ENCODE measurements at regions not wholly inside any gene's neighbourhood (a gene's known extent, or its start where the extent isn't known, plus 50 kb on each side); places are given as distances from the start of the nearest gene placed in this dataset.

DNA sequence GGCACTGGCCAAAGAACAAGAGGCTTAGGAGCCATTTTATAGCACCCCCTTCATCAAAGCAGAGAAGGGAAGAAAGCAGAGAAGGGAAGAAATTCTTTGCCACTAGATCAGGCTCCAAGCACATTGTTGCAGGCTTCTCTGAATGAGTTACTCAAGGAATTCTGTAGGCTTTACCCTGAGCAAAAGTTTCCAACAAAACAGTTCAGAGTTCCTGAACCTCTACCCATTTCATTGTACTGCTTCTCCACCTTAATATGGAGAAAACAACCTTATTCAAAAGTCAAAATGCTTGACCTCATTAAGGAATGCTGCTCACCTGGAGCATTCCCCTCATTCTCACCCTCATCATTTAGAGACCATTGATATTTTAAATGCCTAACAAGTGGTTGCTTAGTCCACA lies 115.5 kb upstream of the LOC128125822 start:
- H3K27ac ChIP-seq = peak overlapping the region; percentile 90

DNA sequence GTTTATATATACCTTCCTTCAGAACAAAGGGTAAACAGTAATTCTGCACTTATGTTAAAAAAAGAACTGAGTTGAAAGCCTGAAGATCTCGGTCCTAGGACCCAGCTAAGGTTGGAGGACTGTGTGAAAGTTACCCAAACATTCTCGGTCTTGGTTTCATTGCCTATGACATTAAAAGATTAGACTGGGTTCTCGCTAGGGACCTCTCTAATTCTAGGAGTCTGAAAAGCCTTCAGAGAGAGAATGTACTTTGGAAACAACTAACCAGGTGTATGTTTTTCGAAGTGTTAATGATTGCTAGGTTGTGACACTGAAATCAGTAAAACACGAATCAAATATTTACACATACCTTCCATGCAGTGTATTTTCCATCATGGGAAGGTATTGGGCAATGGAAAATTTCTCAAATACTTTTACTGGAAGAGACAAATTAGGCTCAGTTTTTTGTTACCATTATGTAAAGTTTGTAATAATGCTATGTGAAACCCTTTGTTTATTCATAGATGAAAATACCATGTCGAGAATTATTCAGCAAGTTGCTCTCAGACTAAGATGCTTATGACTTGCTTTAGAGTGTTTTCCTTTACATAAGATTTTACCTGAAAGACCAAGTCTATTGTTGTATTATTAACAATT lies 113.7 kb upstream of the LOC128125822 start:
- no peaks in the 10 kb centered on the region for H3K4me1 ChIP-seq (ENCODE audit: insufficient read depth)
- TF ChIP-seq EZH2 (IDR thresholded peaks at IDR 0.05; ENCODE audit: borderline replicate concordance) (no peak), EZH2phosphoT487 (IDR thresholded peaks at IDR 0.05; ENCODE audit: low read depth, severe bottlenecking, unreplicated experiment) (no peak)
- TF ChIP-seq, protein P1, sequence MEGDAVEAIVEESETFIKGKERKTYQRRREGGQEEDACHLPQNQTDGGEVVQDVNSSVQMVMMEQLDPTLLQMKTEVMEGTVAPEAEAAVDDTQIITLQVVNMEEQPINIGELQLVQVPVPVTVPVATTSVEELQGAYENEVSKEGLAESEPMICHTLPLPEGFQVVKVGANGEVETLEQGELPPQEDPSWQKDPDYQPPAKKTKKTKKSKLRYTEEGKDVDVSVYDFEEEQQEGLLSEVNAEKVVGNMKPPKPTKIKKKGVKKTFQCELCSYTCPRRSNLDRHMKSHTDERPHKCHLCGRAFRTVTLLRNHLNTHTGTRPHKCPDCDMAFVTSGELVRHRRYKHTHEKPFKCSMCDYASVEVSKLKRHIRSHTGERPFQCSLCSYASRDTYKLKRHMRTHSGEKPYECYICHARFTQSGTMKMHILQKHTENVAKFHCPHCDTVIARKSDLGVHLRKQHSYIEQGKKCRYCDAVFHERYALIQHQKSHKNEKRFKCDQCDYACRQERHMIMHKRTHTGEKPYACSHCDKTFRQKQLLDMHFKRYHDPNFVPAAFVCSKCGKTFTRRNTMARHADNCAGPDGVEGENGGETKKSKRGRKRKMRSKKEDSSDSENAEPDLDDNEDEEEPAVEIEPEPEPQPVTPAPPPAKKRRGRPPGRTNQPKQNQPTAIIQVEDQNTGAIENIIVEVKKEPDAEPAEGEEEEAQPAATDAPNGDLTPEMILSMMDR (IDR thresholded peaks at IDR 0.05; ENCODE audit: poor library complexity) = no peak
- H3K79me2 ChIP-seq = no peaks in the 10 kb centered on the region
- no peaks in the 10 kb centered on the region for H3K9me2 ChIP-seq (replicated peaks; ENCODE audit: insufficient read depth)
- no peaks in the 10 kb centered on the region for H4K20me1 ChIP-seq (ENCODE audit: insufficient read depth, poor library complexity, severe bottlenecking)
- H3K27me3 ChIP-seq = no peaks in the 10 kb centered on the region
- DNase-seq (ENCODE audit: low spot score) = peak; percentile 53
- no peak overlapping the region for H2AFZ ChIP-seq
- no peaks in the 10 kb centered on the region for H3K36me3 ChIP-seq (replicated peaks; ENCODE audit: insufficient read depth, low read depth)
- H3K9me3 ChIP-seq (ENCODE audit: low read depth) = no peaks in the 10 kb centered on the region
- H3K27ac ChIP-seq = peak overlapping the region; percentile 90
- H3K4me2 ChIP-seq = peak overlapping the region; percentile 34
- no peak overlapping the region for H3K4me3 ChIP-seq
- 60% methylated on average over 6 of the region's 6 CpGs for WGBS (ENCODE audit: low lambda C conversion rate, missing lambda C conversion rate)

More for the DNA sequence above, 115.5 kb upstream of the LOC128125822 start:
- H3K4me3 ChIP-seq = no peak overlapping the region
- H3K79me2 ChIP-seq = no peaks in the 10 kb centered on the region
- H3K9me3 ChIP-seq (ENCODE audit: low read depth) = no peaks in the 10 kb centered on the region
- H3K27me3 ChIP-seq = no peaks in the 10 kb centered on the region
- no peaks in the 10 kb centered on the region for H3K4me1 ChIP-seq (ENCODE audit: insufficient read depth)
- H3K36me3 ChIP-seq (replicated peaks; ENCODE audit: insufficient read depth, low read depth) = no peaks in the 10 kb centered on the region
- TF ChIP-seq EZH2phosphoT487 (IDR thresholded peaks at IDR 0.05; ENCODE audit: low read depth, severe bottlenecking, unreplicated experiment) = no peak
- no peak for TF ChIP-seq EZH2 (IDR thresholded peaks at IDR 0.05; ENCODE audit: borderline replicate concordance)
- TF ChIP-seq, protein P1 (IDR thresholded peaks at IDR 0.05; ENCODE audit: poor library complexity) = no peak
- no peak for DNase-seq (ENCODE audit: low spot score)
- no peak overlapping the region for H3K4me2 ChIP-seq
- H2AFZ ChIP-seq = no peak overlapping the region
- H3K9me2 ChIP-seq (replicated peaks; ENCODE audit: insufficient read depth) = no peaks in the 10 kb centered on the region
- H4K20me1 ChIP-seq (ENCODE audit: insufficient read depth, poor library complexity, severe bottlenecking) = no peaks in the 10 kb centered on the region

DNA sequence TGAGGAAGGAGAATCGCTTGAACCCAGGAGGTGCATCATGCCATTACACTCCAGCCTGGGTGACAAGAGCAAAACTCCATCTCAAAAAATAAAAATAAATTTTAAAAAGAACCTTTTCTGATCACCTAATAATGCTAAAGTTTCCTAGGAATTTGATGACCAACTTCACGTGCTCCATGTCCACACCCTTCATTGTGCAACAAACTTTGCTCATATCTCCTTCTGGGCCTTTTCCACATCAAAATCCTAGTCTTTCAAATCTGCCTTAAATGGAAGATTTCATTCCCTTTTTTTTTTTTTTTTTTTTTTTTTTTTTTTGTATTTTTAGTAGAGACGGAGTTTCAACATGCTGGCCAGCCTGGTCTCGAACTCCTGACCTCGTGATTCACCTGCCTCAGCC lies 112.5 kb upstream of the LOC128125822 start:
- no peak for DNase-seq (ENCODE audit: low spot score)
- H3K27ac ChIP-seq = peak overlapping the region; percentile 83
- no peaks in the 10 kb centered on the region for H4K20me1 ChIP-seq (ENCODE audit: insufficient read depth, poor library complexity, severe bottlenecking)
- H3K4me1 ChIP-seq (ENCODE audit: insufficient read depth) = no peaks in the 10 kb centered on the region
- H3K27me3 ChIP-seq = no peaks in the 10 kb centered on the region
- no peaks in the 10 kb centered on the region for H3K36me3 ChIP-seq (replicated peaks; ENCODE audit: insufficient read depth, low read depth)
- no peak overlapping the region for H3K4me2 ChIP-seq
- TF ChIP-seq EZH2 (IDR thresholded peaks at IDR 0.05; ENCODE audit: borderline replicate concordance) (no peak), EZH2phosphoT487 (IDR thresholded peaks at IDR 0.05; ENCODE audit: low read depth, severe bottlenecking, unreplicated experiment) (no peak)
- TF ChIP-seq, protein P1 (IDR thresholded peaks at IDR 0.05; ENCODE audit: poor library complexity) = no peak
- H2AFZ ChIP-seq = no peak overlapping the region
- H3K79me2 ChIP-seq = no peaks in the 10 kb centered on the region
- 91% methylated on average over 5 of the region's 5 CpGs for WGBS (ENCODE audit: low lambda C conversion rate, missing lambda C conversion rate)
- no peaks in the 10 kb centered on the region for H3K9me2 ChIP-seq (replicated peaks; ENCODE audit: insufficient read depth)
- H3K4me3 ChIP-seq = no peak overlapping the region
- no peaks in the 10 kb centered on the region for H3K9me3 ChIP-seq (ENCODE audit: low read depth)

Measured in hepatocyte (in vitro differentiated cells).